CD4-positive, alpha-beta T cell (primary cell): ENCODE measurements at regions not wholly inside any gene's neighbourhood (a gene's known extent, or its start where the extent isn't known, plus 50 kb on each side); places are given as distances from the start of the nearest gene placed in this dataset.

Source experiments
- ATAC-seq: fragments of 200-7000 bp; cut with Tn5 transposase; one replicate; pipeline ENCODE4 v1.10.0; 2022; ENCODE audit warnings: mild to moderate bottlenecking; ENCODE audit not compliant: poor library complexity
- CTCF ChIA-PET: fragments of 350-600 bp; sonication (Branson Sonifier 250); formaldehyde crosslinking; loops from one replicate; lab custom pipeline; 2021; ENCODE audit warnings: antibody characterized with exemption, inconsistent platforms; lab: Charles Lee
- POLR2A ChIA-PET: fragments of 350-600 bp; sonication (Branson Sonifier 250); formaldehyde crosslinking; loops from one replicate; lab custom pipeline; 2021; ENCODE audit warnings: antibody characterized with exemption, inconsistent platforms; lab: Charles Lee
- DNase-seq, 14 experiments: peaks; one replicate each; pipeline ENCODE4 v3.0.0-alpha.2; 2013 to 2020; ENCODE audit warnings: mixed read lengths in 2 of 14
- H3K27ac ChIP-seq, 2 donors: one replicate each; pipeline versions ENCODE4 v1.5.1 to v1.7.0; 2013; ENCODE audit warnings: low read length in 2 of 2, low read depth in 1 of 2, mild to moderate bottlenecking in 1 of 2
- H3K27me3 ChIP-seq, 2 experiments: 1 replicate in 1 of 2; 2 replicates in 1 of 2; pipeline versions ENCODE4 v1.6.1 to v1.7.0; 2013; ENCODE audit warnings: low read length in 2 of 2, control low read depth in 1 of 2, mild to moderate bottlenecking in 1 of 2, moderate library complexity in 1 of 2; ENCODE audit not compliant: insufficient read depth in 2 of 2, control insufficient read depth in 1 of 2
- H3K36me3 ChIP-seq: one replicate; pipeline ENCODE4 v1.6.1; 2013; ENCODE audit warnings: low read length, control low read depth; ENCODE audit not compliant: insufficient read depth
- H3K4me1 ChIP-seq: one replicate; pipeline ENCODE4 v1.6.1; 2013; ENCODE audit warnings: low read length, control low read depth; ENCODE audit not compliant: insufficient read depth
- H3K4me3 ChIP-seq: one replicate; pipeline ENCODE4 v1.5.1; 2013; ENCODE audit warnings: mild to moderate bottlenecking, low read length, moderate library complexity
- H3K9me3 ChIP-seq, 2 experiments: 1 replicate in 1 of 2; 2 replicates in 1 of 2; pipeline versions ENCODE4 v1.6.1 to v1.7.0; 2013; ENCODE audit warnings: low read length in 2 of 2, mild to moderate bottlenecking in 2 of 2, control low read depth in 1 of 2, moderate library complexity in 1 of 2; ENCODE audit not compliant: control insufficient read depth in 1 of 2, insufficient read depth in 1 of 2
- H3K27ac Mint-ChIP-seq: one replicate; pipeline ENCODE4 v1.8.0; 2020; ENCODE audit warnings: mixed read lengths
- H3K27me3 Mint-ChIP-seq: one replicate; pipeline ENCODE4 v1.8.0; 2021; ENCODE audit warnings: mixed read lengths
- H3K36me3 Mint-ChIP-seq: one replicate; pipeline ENCODE4 v1.8.0; 2021; ENCODE audit warnings: low read depth, mixed read lengths
- H3K4me1 Mint-ChIP-seq: one replicate; pipeline ENCODE4 v1.8.0; 2021; ENCODE audit warnings: low read depth, mixed read lengths
- H3K4me3 Mint-ChIP-seq: one replicate; pipeline ENCODE4 v1.8.0; 2020; ENCODE audit warnings: mild to moderate bottlenecking, mixed read lengths
- H3K9me3 Mint-ChIP-seq: one replicate; pipeline ENCODE4 v1.8.0; 2020; ENCODE audit warnings: mixed read lengths
- intact Hi-C, 2 experiments: fragments of 100-400 bp; cut with DNase I in 1 of 2; cut with micrococcal nuclease in 1 of 2; formaldehyde crosslinking; loops; one replicate each; pipeline versions ENCODE4 v1.15.1 to v1.9.0; 2023 to 2025; cut with DNase I, micrococcal nuclease
- TF ChIP-seq, protein P1 (sequence below): fragments of 200-600 bp; IDR thresholded peaks from one replicate; pipeline ENCODE4 v1.8.0; 2022; ENCODE audit warnings: antibody characterized with exemption, mild to moderate bottlenecking

DNA sequence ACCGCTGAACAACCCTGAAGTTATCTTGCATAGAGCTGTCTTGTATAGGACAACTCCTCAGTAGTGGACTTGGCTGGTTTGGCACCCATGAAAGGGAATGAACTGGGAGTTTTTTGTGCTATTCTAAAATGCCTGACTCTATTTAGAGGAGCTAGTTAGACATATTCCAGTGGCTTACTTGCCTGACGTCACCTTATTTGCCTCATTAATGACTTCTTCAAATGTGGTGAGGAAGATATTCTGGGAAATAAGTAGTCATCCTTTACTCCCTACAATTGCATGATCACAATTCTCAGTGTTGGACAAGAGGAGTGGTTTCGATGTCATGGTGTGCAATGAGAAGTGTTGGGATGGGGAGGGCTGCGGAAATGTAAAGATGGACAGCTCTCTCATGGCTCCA lies 509.2 kb upstream of the MDFIC2 start:
- no peak overlapping the region for H3K4me3 ChIP-seq
- no peaks in the 10 kb centered on the region for H3K36me3 ChIP-seq
- H3K4me3 Mint-ChIP-seq, result no peak overlapping the region
- no peak overlapping the region for H3K27ac Mint-ChIP-seq
- TF ChIP-seq, protein P1, sequence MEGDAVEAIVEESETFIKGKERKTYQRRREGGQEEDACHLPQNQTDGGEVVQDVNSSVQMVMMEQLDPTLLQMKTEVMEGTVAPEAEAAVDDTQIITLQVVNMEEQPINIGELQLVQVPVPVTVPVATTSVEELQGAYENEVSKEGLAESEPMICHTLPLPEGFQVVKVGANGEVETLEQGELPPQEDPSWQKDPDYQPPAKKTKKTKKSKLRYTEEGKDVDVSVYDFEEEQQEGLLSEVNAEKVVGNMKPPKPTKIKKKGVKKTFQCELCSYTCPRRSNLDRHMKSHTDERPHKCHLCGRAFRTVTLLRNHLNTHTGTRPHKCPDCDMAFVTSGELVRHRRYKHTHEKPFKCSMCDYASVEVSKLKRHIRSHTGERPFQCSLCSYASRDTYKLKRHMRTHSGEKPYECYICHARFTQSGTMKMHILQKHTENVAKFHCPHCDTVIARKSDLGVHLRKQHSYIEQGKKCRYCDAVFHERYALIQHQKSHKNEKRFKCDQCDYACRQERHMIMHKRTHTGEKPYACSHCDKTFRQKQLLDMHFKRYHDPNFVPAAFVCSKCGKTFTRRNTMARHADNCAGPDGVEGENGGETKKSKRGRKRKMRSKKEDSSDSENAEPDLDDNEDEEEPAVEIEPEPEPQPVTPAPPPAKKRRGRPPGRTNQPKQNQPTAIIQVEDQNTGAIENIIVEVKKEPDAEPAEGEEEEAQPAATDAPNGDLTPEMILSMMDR, result no peak
- no peaks in the 10 kb centered on the region for H3K27me3 ChIP-seq
- no peaks in the 10 kb centered on the region for H3K4me1 ChIP-seq
- H3K36me3 Mint-ChIP-seq, result no peaks in the 10 kb centered on the region
- no peak for ATAC-seq
- peaks cover 0 to 4% of the 10 kb centered on the region in 2 experiments for H3K9me3 ChIP-seq
- ChIA-PET POLR2A (no interaction called here), CTCF (interaction anchor here (0.6 to 1.2 kb wide), 2 partner anchors 12 to 1591 kb away, joined by 3 read pairs; no protein-coding TSS in a partner anchor)
- H3K9me3 Mint-ChIP-seq, result peaks cover 2% of the 10 kb centered on the region
- intact Hi-C loops, result no loop called here
- no peak for DNase-seq
- no peak overlapping the region for H3K27ac ChIP-seq
- no peaks in the 10 kb centered on the region for H3K4me1 Mint-ChIP-seq
- no peaks in the 10 kb centered on the region for H3K27me3 Mint-ChIP-seq

DNA sequence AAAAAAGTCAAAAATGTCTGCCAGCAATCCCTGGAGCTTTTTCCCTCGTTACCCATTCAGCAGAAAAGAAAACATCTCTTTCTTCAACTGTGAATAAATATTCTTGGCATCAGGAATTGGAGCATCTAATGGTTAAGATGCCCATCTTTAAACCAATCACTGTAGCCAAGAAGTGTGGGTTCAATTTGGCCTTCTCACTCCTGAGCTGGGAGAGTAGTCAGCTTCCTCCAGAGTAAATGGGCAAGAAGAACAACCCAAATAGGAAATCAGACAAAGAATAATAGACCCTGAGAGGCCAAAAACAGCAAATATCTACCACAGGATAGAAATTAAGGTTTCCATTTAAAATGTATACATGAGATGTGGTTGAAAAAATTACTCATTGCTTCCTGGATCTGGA lies 508.0 kb upstream of the MDFIC2 start:
- Mint-ChIP-seq H3K27me3 (no peaks in the 10 kb centered on the region), H3K9me3 (peaks cover 2% of the 10 kb centered on the region), H3K4me1 (no peaks in the 10 kb centered on the region), H3K36me3 (no peaks in the 10 kb centered on the region), H3K27ac (no peak overlapping the region), H3K4me3 (no peak overlapping the region)
- no peaks in the 10 kb centered on the region for H3K27me3 ChIP-seq
- peaks cover 0 to 4% of the 10 kb centered on the region in 2 experiments for H3K9me3 ChIP-seq
- POLR2A ChIA-PET, result no interaction called here
- DNase-seq, result no peak
- H3K4me3 ChIP-seq, result no peak overlapping the region
- ATAC-seq, result no peak
- intact Hi-C loops, result no loop called here
- H3K36me3 ChIP-seq, result no peaks in the 10 kb centered on the region
- no peaks in the 10 kb centered on the region for H3K4me1 ChIP-seq
- TF ChIP-seq, protein P1, result no peak
- no peak overlapping the region for H3K27ac ChIP-seq
- CTCF ChIA-PET, result interaction anchor here (0.7 kb wide), 1 partner anchor 808 kb away, joined by 4 read pairs; no protein-coding TSS in a partner anchor

DNA sequence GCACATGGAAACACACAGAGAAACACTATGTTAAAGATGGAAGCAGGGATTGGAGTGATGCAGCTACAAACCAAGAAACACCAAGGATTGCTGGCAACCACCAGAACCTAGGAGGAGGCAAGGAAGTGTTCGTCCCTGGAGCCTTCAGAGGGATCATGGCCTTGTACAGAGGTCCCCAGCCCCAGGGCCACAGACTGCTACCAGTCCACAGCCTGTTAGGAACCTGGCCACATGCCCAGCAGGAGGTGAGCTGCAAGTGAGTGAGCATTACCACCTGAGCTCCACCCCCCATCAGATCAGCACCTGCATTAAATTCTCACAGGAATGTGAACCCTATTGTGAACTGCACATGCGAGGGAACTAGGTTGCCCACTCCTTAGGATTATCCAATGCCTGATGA lies 505.7 kb upstream of the MDFIC2 start:
- no peaks in the 10 kb centered on the region for H3K4me1 Mint-ChIP-seq
- ChIA-PET CTCF (no interaction called here), POLR2A (no interaction called here)
- TF ChIP-seq, protein P1, result no peak
- intact Hi-C loops, result no loop called here
- no peak overlapping the region for H3K27ac ChIP-seq
- H3K27me3 Mint-ChIP-seq, result peaks cover 5% of the 10 kb centered on the region
- H3K36me3 ChIP-seq, result no peaks in the 10 kb centered on the region
- DNase-seq (no peak), ATAC-seq (no peak)
- H3K4me3 Mint-ChIP-seq, result no peak overlapping the region
- H3K36me3 Mint-ChIP-seq, result no peaks in the 10 kb centered on the region
- no peak overlapping the region for H3K27ac Mint-ChIP-seq
- no peak overlapping the region for H3K4me3 ChIP-seq
- H3K27me3 ChIP-seq, result no peaks in the 10 kb centered on the region
- peaks cover 2% of the 10 kb centered on the region for H3K9me3 Mint-ChIP-seq
- H3K9me3 ChIP-seq, result peaks cover 0 to 4% of the 10 kb centered on the region in 2 experiments
- no peaks in the 10 kb centered on the region for H3K4me1 ChIP-seq
